ENCODE measurements at regions not wholly inside any gene's neighbourhood (a gene's known extent, or its start where the extent isn't known, plus 50 kb on each side); places are given as distances from the start of the nearest gene placed in this dataset.

DNA sequence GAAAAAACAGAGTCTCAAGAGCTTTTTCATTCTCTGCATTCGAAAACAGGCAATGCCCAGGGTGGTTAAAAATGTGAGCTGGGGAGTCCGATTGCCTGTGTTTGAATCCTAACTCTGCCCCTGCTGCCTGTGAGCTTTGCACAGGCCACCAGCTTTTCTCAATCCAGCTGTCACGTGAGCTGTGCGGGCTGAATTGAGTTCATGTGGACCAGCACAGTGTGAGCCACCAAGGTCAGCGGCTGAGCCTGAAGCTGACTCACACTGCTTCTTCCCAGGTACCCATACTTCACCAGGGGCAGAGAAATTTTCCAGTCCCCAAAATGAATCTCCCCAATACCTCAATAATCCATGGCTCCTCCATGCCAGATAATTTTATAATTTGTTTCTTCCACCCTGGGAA lies 64.4 kb upstream of the SLCO3A1 start:
- DNase-seq (ENCODE audit: low read depth) = no peak
- H3K4me3 ChIP-seq (replicated peaks; ENCODE audit: low read depth, low read length) = no peak overlapping the region
- TF ChIP-seq, protein P1, sequence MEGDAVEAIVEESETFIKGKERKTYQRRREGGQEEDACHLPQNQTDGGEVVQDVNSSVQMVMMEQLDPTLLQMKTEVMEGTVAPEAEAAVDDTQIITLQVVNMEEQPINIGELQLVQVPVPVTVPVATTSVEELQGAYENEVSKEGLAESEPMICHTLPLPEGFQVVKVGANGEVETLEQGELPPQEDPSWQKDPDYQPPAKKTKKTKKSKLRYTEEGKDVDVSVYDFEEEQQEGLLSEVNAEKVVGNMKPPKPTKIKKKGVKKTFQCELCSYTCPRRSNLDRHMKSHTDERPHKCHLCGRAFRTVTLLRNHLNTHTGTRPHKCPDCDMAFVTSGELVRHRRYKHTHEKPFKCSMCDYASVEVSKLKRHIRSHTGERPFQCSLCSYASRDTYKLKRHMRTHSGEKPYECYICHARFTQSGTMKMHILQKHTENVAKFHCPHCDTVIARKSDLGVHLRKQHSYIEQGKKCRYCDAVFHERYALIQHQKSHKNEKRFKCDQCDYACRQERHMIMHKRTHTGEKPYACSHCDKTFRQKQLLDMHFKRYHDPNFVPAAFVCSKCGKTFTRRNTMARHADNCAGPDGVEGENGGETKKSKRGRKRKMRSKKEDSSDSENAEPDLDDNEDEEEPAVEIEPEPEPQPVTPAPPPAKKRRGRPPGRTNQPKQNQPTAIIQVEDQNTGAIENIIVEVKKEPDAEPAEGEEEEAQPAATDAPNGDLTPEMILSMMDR (IDR thresholded peaks at IDR 0.05; ENCODE audit: low read length, missing control alignments) = no peak

DNA sequence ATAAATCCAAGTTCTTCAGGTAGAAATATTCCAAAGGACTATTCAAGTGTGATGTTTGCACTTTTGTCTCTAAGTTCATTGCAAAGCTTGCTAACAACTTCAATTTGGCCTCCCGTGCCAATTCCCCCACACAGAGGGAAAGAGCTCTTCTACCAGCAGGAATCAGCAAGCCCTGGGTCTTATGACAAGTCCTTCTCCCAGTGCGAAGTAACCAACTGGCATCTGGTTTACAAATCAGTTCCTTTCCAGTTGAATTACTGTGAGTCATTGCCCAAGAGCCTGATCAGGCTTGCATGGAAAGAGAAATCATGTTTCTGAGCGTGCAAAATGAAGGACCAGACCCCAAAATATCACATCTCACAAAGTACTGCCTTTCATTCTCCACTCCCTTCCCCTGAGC lies 62.7 kb upstream of the SLCO3A1 start:
- TF ChIP-seq, protein P1 (IDR thresholded peaks at IDR 0.05; ENCODE audit: low read length, missing control alignments) = no peak
- DNase-seq (ENCODE audit: low read depth) = no peak
- H3K4me3 ChIP-seq (replicated peaks; ENCODE audit: low read depth, low read length) = no peak overlapping the region

DNA sequence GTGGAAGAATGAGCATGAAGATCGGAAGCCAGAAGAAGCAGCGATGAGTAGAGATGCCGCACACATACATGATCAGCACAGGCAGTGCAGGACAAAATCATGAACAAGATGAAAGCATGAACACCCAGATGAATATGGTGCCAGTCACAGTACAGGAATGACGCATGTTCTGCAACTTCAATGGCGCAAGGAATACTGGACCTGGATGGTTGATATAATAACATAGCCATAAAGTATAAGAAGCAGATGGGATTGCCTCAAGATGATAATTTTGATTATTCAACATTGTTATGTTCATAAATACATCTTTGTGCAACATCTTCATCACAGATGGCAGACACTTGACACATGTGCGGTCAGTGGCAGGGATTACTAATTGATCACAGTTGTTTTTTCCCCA lies 59.7 kb upstream of the SLCO3A1 start:
- no peak for DNase-seq (ENCODE audit: low read depth)
- no peak overlapping the region for H3K4me3 ChIP-seq (replicated peaks; ENCODE audit: low read depth, low read length)
- TF ChIP-seq, protein P1 (IDR thresholded peaks at IDR 0.05; ENCODE audit: low read length, missing control alignments) = no peak

DNA sequence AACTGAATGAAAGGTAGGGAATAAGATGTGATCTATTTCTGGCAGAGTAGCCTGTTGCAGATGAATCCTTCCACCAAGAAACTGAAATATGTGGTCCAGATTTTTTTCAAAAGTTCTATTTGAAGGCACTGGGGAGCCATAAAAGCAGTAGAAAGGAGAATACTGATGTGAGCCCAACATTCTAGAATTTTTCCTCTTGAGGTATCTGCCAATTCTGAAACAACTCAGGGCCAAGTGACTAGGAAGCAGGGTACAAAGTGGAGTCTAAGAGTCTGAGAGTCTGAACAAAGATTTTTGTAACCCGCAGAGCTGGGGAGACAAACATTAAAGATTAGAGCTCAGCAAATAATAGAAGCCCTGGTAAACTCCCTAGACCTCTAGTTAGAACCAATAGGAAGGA lies 58.3 kb upstream of the SLCO3A1 start:
- TF ChIP-seq, protein P1 (IDR thresholded peaks at IDR 0.05; ENCODE audit: low read length, missing control alignments) = no peak
- no peak for DNase-seq (ENCODE audit: low read depth)

DNA sequence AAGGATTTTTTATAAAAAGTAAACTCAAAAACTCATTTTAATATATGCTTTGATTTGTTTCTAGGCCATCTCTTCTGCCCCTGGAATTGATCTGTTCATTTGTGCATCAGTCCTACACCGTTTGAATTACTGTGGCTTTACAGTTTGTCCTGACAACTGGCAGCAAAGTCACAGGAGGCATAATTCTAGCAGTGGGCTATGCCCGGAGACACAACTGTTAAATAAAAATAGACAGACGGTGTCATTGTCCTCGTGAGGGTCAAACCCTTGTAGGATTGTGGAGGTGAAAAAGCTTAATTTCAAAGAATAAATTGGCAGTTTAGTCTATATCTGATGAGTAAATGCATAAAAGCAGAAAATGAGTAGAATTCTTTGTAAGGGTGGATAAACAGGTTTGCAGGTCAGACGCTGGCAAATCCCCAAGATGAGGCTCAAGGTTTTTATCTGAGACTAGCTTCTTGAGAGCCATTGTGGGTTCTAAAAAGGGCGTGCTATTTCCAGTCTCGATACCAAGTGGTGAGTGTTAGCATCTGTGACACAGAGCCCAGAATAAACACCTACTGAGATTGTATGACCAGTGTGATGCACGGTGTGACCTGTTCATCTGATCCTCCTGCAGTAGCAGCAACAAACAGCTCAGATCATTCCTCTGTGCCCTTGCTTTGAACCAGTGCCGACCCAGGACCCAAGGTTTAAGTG lies 51.5 kb upstream of the SLCO3A1 start:
- DNase-seq (ENCODE audit: low read depth) = no peak
- TF ChIP-seq, protein P1 (IDR thresholded peaks at IDR 0.05; ENCODE audit: low read length, missing control alignments) = no peak

More for the DNA sequence above, 58.3 kb upstream of the SLCO3A1 start:
- no peak overlapping the region for H3K4me3 ChIP-seq (replicated peaks; ENCODE audit: low read depth, low read length)

DNA sequence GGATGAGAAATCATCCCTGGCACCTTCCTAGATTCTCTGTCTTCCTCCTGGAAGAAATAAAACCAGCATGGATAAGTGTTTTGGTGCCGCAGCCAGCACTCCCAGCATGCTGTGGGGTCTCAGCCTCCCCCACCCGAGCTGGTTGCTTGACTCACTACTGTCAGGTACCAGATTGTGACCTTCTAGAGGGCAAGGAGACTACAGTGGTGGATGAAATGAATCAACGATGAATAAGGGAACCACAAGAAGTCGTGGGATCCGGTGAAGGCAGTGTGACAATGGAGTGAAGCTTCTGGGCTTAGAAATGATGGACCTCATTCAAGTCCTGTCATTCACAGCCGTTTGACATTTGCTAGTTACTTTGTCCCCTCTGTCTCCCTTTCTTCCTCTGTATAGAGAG lies 50.2 kb upstream of the SLCO3A1 start:
- H3K4me3 ChIP-seq (replicated peaks; ENCODE audit: low read depth, low read length) = no peak overlapping the region
- TF ChIP-seq, protein P1 (IDR thresholded peaks at IDR 0.05; ENCODE audit: low read length, missing control alignments) = no peak
- DNase-seq (ENCODE audit: low read depth) = no peak

More for the DNA sequence above, 51.5 kb upstream of the SLCO3A1 start:
- no peak overlapping the region for H3K4me3 ChIP-seq (replicated peaks; ENCODE audit: low read depth, low read length)

Measured in fibroblast of pulmonary artery (primary cell).